Superior temporal gyrus (tissue), 1 donor: ENCODE measurements at regions not wholly inside any gene's neighbourhood (a gene's known extent, or its start where the extent isn't known, plus 50 kb on each side); places are given as distances from the start of the nearest gene placed in this dataset.

Experiments
- DNase-seq: peaks from one replicate; pipeline ENCODE4 v3.0.0-alpha.2; 2016; ENCODE audit errors: extremely low spot score

DNA sequence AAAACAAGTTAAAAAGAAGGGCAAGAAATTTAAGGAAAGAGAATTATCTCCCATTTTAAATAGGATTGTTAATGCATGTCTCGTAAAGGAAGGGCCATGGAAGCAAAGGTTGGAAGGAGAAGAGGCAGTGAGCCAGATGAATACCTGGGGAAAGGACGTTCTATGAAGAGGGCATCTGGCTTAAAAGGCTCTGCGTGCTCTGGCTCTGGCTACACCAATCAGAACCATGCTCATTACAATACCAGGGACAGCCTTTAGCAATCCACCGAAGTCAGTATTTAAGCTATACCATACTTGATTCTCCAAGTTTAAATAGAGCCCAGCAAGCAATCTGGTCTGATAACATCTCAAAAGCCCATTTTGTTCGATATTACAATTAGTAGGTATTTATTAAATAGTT is 58.5 kb upstream of the C1orf87 start:
- no peak for DNase-seq

GRCh38 chr1:60130703-60131102 is 57.1 kb upstream of the C1orf87 start:
- no peak for DNase-seq

- no peak for DNase-seq
Measured at GRCh38 chr1:60129911-60130310, 56.3 kb upstream of the C1orf87 start.

GRCh38 chr1:60126723-60127122 is 53.2 kb upstream of the C1orf87 start:
- no peak for DNase-seq
